ENCODE measurements at regions not wholly inside any gene's neighbourhood (a gene's known extent, or its start where the extent isn't known, plus 50 kb on each side); places are given as distances from the start of the nearest gene placed in this dataset.
A peak's percentile ranks its signal among the peaks of the same experiment; 100 is the strongest.
"Not testable (repeated sequence)": the region's sequence is repeated elsewhere in the genome, so short reads cannot be mapped to it uniquely, and the experiment has no call there.

DNA sequence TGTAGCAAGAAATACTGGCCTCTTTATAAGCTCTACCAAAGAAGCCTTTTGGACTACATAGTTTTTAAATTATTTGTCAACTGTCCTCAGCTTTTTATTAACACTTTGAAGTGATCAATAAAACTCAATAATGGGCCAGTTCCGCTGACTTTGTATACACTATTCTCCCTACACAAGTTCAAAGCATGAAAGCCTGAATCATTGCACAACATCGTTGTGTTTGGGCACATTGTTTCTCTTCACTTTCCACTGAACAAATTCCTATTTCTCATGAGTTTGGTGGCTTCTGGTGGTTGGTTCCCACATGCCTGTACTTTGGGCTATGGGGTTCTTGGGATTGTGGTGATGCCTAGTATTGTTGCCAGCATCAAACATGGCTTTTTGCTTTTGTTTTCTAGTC lies 561.8 kb upstream of the LRRN3 start:
- DNase-seq = no peak

DNA sequence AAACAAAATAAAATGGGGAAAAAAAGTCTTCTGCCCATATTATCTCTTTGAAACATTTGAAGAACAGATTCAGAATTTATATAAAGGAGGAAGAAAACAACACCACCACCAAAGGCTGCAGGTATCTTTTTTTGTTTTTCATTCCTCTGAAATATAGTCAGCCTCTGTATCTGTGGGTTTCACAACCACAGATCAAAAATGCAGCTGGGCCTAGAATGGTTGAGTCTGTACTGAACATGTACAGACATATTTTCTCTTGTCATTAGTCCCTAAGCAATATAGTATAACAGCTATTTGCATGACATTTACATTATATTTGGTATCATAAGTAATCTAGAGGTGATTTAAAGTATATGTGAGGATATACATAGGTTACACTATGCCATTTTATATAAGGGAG lies 559.7 kb upstream of the LRRN3 start:
- no peak for DNase-seq

DNA sequence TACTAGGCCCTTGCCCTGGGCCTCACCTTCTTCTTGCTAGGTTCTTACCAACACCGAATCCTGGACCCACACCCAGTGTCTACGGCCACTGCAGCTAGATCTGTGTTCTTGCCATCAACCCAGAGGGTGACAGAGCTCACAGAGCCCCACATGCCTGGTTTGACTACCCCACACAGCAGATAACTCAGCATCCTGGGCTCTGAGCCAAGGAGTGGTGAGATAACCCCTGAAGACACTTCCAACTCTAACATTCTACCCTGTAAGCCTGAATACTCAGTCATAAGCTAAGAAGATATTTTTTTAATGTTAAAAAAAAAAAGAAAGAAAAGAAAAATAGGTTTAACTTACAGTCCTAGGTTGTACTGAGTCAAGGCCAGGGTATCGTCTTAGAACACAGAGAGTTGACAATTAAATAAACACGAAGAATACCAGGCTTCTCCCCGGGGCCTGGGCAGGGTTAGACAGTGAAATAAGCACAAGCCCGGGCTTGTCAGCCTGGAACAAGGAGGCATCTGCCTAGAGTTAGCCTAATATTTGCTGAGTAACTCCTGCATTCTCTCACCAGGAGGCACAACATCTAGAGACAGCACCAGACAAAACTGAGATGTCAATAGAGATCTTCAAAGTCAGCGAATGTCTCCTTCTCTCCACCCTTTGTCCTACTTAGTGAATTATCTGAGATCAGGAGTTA lies 556.5 kb upstream of the LRRN3 start:
- DNase-seq = no peak

DNA sequence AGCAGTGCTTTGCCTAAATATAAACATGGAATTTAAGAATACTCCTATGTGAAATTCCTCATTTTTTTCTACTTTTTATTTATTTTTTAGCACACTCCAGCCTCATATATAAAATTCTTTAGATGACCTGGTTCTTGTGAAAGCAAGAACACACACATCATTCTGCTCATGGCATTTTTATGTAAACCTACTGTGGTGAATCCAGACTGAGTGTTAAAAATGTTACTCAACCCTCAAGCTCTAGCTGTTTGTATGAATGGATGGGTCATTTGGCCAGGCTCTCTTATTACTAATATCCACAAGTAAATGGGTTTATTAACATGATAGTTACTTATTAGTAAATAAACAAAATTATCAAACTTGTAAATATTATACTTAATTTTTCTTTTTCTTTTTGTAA lies 551.7 kb upstream of the LRRN3 start:
- DNase-seq = no peak

DNA sequence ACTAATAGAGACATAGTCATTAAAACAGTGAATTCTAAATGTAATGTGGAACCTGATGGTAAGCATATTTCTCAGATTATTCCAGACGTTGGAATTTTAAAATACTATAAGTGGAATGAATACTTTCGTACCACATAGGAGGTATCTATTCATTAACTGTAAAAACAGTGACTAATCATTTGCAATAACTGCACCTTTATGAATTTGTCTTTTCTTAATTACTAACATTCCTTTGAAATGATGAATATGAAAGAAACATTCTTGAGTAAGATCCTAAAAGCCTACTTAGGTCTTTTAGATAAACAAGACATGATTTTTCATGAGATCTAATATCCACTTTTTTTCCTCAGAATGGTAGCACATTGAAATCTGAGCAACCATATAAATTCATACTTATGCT lies 549.0 kb upstream of the LRRN3 start:
- DNase-seq = no peak

DNA sequence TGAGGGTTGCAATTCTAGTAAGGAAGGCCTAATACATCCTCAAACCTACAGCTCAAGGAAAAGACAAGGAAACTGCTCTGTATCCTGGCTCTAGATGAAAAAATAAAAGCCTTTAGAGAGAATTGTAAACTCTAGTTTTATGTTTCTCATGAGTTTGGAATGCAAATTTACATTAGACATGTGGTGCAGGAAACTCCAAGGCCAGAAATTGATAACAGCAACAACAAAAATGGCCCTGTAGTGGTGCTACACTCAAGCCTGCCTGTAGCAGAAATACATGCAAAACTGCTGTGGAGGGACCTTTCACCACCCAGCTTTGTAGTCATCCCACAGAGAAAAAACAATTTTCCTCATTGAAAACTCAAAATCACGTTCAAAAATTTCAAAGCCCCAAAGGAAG lies 546.7 kb upstream of the LRRN3 start:
- DNase-seq = no peak

DNA sequence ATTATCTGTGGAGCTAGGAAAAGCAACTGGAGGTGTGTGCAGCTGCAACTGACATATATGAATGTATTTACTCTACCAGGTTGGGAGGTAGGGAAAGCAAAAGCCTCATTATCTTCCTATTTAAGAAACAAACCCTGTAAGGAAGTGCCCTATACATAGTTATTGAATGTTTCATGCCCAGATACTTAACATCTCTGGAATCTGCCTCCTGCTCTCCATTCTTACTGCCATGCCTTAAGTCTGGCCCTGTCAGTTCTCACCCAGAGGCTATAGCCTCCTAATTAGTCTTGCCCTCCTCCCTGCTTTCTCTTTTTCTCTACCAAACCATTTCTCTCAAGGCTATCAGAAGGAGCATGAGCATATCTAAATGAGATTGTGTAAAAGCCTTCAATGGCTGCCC lies 542.6 kb upstream of the LRRN3 start:
- no peak for DNase-seq

DNA sequence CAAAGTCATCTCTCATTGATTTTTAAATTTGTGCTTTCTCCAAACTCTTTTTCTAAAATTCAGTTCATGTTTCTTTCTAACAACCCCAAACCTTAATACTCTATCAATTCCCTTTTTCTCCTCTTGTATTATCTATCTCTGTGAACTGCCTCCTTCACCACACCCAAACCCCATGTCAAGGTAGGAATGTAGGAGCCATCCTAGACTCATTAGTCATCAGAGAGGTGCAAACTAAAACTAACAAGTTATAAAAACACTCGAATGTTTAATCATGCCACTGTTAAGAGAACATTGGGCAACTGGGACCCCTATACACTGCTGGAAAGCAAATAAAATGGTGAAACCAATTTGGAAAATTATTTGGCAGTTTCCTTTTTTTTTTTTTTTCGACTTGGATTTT lies 533.8 kb upstream of the LRRN3 start:
- DNase-seq = no peak

DNA sequence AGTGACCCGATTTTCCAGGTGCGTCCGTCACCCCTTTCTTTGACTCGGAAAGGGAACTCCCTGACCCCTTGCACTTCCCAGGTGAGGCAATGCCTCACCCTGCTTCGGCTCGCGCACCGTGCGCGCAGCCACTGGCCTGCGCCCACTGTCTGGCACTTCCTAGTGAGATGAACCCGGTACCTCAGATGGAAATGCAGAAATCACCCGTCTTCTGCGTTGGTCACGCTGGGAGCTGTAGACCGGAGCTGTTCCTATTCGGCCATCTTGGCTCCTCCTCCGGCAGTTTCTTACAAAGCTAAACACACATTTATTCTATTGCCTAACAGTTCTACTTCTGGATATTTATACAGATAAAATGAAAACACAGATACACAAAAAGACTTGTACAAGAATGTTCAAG lies 527.6 kb upstream of the LRRN3 start:
- not testable (repeated sequence) for DNase-seq

DNA sequence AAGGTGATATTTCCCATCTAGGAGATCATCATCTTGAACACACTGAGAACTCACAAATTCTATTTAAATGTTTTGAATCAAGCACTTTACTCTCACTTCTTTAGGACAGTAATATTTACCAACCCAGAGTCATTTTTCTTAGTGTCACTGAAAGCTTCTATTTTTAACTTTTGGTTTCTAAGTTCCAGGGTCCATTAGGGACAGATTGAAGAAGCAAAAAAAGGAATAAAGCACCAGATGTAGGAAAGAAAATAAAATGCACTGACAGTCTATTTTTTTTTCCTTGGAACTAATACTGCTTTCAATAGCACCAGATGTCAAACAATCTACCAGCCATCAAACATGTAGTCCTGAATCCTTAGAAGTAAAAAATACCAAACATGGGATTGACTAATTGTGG lies 526.7 kb upstream of the LRRN3 start:
- no peak for DNase-seq

DNA sequence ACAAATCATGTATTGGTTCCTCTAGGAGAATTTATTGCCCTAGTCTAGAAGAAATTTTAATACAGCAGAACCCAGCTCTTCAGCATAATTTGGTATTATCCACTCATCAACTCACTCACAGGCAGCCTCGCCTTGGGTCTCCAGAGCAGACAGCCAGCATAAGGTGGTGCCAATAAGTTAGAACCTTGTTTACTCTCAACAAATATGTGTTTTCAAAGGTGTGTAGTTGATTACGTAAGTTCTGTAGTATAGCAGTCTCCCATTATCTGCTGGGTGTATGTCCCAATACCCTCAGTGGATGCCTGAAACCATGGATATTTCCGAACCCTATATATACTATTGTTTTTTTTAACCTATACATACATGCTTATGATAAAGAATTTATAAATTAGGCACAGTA lies 522.5 kb upstream of the LRRN3 start:
- no peak for DNase-seq

DNA sequence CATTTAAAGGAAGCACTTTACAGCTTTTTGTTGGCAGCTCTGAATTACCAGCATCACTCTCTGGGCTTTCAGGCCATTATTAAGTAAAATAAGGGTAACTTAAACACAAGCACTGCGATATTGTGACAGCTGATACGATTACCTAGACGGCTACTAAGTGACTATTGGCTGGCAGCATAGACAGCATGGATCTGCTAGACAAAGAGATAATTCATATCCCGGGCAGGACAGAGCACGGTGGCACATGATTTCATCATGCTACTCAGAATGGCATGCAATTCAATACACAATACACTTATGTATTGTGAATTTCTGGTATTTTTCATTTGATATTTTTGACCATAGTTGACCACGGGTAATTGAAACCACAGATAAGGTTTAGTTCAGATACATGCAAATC lies 522.0 kb upstream of the LRRN3 start:
- DNase-seq = no peak

DNA sequence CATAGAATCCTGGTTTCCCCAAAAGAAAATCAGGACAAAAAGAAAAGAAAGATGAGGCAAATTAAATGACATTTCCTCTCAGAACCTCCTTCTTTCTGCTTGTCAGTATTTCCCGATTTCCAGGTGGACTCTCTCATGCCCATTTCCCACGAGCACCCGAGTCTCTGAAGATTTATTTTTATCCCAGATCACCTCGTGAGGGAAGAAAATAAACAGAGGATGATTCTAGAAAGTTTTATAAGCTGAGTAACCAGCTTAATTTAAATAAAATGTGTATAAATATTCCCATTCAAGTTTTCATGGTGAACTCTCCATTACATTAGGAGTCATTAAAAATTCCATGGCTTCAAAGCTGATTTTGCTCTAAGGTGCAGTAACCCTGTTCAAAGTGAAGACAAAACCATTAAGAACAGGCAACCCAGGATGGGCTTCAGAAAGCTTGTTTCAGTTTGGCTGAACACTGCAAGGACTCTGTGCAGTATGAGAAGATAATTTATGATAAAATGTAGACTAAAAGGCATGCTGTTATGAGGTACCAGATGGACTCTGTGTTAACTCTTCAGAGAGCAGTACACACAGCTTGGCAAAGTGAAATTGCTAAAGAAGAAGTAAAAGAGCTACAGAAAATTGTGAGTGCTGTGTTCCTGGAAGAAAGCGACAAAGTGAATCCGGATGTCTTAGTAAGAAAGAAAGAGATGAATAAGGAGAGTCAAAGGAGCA lies 521.3 kb upstream of the LRRN3 start:
- no peak for DNase-seq

DNA sequence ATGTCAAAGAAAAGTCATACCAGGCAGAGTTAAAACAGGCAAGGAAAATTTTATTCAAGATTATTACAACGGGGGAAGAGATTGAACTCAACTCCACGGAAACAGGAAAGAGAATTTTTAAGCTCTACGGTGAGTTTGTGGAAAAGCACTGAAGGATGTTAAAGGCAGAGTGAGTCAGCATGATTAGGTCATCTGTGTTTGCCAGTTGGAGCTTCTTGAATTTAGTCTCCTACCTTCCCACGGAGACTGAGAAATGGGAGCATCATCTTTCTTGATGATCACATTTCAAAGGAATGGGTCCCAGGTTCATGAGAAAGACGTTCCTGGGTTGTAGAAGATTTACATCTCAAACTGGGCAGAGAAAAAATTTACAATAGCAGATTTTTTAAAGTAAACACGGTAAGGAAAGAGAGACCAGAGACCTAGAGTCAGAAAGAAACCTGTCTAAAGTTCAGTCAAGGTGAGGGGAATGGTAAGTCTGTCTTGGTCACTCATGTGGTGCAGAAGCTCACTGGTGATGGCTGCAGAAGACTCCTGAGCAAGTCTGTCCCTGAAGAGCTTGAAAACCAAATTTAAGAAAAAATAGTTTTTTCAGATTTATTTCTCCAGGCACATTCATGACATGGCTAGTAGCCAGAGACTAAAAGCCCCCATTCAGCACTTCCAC lies 516.9 kb upstream of the LRRN3 start:
- DNase-seq = no peak

DNA sequence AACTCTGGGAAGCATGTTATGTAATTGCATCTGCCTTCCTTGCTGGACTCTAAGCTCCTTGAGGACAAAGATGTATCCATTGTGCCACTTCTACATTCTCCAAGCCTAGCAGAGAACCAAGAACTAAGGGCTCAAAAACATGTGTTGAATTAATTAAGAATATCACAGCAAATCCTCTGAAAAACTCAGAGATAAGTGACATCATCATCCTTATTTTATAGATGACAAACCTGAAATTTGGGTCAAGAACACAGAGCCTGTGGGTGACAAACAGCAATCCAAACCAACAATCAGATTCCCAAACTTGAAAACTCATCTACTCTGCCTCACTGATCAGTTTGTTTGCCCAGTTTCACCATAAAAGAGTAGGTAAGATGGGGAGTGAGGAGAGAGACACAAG lies 503.6 kb upstream of the LRRN3 start:
- DNase-seq = no peak

DNA sequence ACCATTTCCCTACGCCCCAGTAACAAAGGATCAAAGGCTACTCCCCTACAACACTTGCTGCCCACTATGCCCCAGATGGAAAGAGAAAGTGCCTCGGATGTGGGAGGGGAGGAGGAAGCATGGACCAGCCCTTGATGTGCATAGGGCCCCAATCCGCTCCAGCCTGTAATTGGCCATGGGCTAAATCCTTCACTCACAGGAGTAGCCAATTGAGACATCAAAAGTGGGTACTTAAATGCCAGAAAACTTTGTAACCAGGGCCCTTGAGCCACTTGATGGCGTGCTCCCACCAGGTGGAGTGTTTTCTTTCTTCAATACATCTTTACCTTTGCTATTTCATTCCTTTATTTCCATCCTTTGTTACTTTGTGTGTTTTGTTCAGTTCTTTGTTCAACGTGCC lies 500.5 kb upstream of the LRRN3 start:
- DNase-seq = no peak

DNA sequence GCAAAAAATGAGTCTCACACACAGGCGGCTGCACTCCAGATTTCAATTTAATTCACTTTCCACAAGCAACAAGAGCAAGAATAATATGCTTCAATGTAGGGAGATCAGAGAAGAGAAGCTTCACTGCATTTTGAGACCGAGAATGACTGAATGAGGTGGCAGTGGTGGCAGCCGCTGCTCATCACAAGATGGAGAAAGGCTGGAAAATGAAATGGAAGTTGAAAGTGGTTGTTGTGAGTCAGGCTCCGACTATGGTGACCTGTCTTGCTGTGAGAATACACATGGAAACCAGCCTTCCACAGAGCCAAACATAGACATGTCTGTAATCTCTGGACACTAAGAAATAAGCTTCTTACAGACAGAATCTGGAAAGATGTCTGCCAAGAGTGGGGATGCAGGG lies 499.6 kb upstream of the LRRN3 start:
- no peak for DNase-seq

DNA sequence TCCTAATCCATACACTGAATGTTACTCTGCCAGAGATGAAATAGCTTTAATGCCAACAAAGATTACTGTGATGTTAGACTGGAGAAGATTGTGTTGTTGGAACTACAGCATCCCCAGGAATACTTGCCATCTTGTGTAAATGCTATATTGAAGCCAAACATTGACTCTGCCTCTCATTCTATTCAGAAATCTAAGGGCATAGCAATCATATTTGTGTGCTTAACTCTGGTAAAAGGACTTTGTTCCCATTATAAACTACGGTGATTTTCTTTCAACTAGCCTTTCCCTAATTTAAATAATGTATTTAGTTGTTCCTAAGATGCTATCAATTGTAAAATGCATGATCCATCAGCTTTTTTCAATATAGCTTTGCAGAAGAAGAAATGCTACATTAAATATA lies 498.4 kb upstream of the LRRN3 start:
- no peak for DNase-seq

DNA sequence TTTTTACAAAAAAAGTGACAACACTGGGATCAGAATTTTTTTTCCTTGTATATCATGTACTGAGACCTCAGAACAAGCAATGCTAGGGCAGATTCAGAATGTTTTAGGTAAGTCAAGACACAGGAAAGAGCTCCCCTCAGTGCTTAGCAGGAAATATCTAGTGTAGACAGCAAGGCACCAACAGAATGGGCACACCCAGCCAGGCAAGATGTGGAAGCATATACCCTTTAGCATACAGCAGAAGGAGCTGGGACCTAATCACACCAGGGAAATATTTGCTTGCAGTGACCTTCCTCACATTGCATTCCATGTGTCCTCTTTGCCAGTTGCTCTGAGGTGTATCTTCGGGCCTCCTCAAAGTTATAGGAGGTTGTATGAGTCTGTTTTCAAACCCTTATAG lies 497.6 kb upstream of the LRRN3 start:
- DNase-seq = no peak

DNA sequence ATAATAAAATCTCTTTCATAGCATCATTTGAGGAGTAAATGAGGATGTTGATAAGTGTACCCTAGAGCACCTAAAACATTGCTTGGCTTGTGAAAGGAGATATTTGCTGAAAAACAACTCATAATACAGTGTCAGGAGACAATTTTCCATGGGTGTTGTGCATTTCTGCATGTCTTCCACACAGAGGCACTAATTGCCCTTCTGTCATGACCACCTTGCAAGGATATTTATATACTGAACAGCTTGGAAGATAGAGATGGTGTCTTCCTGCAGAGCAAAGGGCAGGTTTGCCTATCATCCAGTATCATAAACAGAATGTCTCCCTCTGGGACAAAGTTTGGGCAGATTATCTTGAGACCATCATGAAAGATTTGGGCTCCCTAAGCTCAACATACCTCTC lies 495.2 kb upstream of the LRRN3 start:
- DNase-seq = peak; percentile 9

DNA sequence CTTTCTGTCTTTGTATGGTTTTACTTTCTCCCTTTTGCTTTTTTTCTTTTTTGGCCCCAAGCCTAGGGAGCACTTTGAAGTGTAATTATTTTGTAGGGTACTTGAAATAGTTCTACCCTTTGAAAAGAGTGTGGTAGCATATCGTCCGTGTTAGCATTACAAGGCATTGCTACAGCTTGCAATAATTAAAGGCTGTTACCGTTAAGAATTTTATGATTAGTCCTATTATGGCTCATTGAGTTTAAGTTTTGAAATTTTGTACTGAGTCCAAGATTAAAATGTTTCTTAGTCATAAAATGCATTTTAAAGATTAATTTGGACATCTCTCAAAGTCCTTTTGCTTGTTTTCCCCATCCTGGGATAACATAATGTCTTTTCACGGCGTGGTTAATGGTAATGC lies 490.0 kb upstream of the LRRN3 start:
- no peak for DNase-seq

DNA sequence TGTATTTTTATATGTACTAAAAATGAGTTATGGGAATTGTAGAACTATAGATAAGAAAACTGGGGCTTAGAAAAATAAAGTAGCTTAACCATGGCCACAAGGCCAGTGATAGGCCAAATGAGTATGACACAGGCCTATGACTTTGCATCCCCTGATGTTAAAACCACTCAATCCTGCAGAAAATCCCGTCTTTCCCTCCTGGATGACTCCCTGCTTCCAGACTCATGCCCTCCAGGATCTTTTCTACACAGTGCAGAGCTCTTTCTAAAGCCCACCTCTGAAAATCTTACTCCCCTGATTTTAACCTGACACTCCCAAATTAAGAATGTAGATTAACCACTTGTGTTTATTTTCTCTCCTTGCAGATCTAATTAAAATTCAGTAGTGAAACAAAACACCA lies 489.2 kb upstream of the LRRN3 start:
- no peak for DNase-seq

DNA sequence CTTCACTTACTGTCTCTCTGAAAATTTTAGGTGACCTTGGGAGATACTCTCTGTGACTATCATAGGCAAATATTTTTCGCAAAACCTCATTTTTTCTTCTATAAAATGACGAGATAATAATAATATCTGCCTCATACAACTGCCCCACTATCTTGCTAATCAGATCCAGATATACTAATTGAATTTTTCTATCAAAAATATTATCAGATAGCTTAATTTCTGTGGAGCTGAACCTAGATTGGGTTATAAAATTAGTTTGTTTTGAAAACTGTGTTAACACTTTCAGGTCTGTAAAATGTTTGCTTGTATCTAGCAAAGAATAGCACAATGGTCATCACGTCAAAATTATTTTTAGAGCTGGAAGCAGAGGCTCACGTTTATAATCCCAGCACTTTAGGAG lies 486.7 kb upstream of the LRRN3 start:
- no peak for DNase-seq

DNA sequence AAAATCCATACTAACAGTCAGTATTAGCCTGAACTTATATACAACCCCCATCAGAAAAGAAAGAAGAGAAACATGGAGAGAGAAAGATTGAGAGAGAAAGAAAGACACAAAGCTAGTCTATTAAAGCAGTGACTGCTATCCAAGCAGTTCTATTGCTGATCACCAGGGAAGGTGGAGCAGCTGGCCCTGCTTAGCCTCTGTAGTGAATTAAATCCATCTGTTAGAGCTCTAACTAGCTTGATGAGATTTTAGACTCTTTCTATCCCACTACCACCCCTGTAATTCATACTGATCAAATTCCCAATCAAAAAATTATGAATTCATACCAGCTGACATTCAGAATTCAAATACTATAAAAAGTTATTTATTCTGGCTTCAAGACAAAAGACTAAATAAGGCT lies 486.0 kb upstream of the LRRN3 start:
- DNase-seq = no peak

All from activated CD4-positive, alpha-beta T cell treated with anti-CD3 and anti-CD28 coated beads, Interleukin-2, amount 50 U/mL, for 16 hours (primary cell).